ENCODE measurements at regions not wholly inside any gene's neighbourhood (a gene's known extent, or its start where the extent isn't known, plus 50 kb on each side); places are given as distances from the start of the nearest gene placed in this dataset.
"Not testable (repeated sequence)": the region's sequence is repeated elsewhere in the genome, so short reads cannot be mapped to it uniquely, and the experiment has no call there.

DNA sequence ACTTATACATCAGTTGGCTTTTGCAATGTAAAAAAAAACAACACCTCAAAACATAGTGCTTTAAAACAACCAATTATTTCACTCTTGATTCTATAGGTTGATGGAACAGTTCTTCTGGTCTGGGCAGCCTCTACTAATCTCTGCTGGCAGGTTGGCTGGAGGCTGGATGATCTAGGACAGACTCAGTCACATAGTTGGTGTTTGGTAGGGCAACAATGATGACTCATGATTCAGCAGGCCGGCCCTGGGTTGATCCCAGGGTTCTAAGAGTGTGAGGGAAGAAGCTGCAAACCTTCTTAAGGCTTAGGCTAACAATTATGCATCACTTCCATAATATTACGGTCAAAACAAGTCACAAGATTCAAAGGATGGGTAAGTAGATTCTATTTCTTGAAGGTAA is 558.2 kb downstream of the ZNF674 start:
- H3K9me3 ChIP-seq (ENCODE audit: low read depth), result peaks cover 6% of the 10 kb centered on the region
- no peak for TF ChIP-seq EZH2 (IDR thresholded peaks at IDR 0.05)
- TF ChIP-seq EZH2phosphoT487 (IDR thresholded peaks at IDR 0.05), result no peak
- TF ChIP-seq, protein P1, sequence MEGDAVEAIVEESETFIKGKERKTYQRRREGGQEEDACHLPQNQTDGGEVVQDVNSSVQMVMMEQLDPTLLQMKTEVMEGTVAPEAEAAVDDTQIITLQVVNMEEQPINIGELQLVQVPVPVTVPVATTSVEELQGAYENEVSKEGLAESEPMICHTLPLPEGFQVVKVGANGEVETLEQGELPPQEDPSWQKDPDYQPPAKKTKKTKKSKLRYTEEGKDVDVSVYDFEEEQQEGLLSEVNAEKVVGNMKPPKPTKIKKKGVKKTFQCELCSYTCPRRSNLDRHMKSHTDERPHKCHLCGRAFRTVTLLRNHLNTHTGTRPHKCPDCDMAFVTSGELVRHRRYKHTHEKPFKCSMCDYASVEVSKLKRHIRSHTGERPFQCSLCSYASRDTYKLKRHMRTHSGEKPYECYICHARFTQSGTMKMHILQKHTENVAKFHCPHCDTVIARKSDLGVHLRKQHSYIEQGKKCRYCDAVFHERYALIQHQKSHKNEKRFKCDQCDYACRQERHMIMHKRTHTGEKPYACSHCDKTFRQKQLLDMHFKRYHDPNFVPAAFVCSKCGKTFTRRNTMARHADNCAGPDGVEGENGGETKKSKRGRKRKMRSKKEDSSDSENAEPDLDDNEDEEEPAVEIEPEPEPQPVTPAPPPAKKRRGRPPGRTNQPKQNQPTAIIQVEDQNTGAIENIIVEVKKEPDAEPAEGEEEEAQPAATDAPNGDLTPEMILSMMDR (IDR thresholded peaks at IDR 0.05), result no peak
- no peak for DNase-seq (ENCODE audit: low spot score)

DNA sequence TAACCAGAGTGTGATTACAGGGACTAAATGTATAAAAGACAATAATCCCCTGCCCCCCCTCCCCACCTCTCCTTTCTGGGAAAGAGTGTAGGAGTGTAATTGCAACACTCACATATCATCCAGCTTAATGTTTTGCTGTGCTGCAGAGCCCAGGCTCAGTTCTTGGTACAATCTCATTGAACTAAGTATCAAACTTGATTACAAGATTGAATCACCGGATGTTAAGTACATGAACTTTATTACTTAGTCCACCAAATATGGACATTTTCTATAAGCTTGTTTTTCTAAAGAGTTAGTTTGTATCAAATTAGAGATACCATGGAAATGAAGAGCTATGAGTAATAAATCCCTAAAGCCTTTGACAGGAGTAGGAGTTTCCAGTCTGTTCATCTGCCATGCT is 559.1 kb downstream of the ZNF674 start:
- Histone ChIP-seq H4K20me1 (ENCODE audit: low read depth) (no peaks in the 10 kb centered on the region), H3K4me3 (no peak overlapping the region), H3F3A (ENCODE audit: low read depth) (no peaks in the 10 kb centered on the region), H3K27ac (no peak overlapping the region), H3K4me1 (no peaks in the 10 kb centered on the region), H3K27me3 (no peaks in the 10 kb centered on the region), H3K36me3 (no peaks in the 10 kb centered on the region), H3K9me3 (ENCODE audit: low read depth) (peaks cover 6% of the 10 kb centered on the region), H3K4me2 (no peak overlapping the region), H3K9ac (no peak overlapping the region), H2AFZ (replicated peaks) (no peak overlapping the region), H3K79me2 (ENCODE audit: low read depth) (no peaks in the 10 kb centered on the region)
- Mint-ChIP-seq H3K27me3 (ENCODE audit: insufficient read depth, low read depth) (peaks cover 2% of the 10 kb centered on the region), H3K36me3 (no peaks in the 10 kb centered on the region), H3K4me3 (no peak overlapping the region), H3K27ac (no peak overlapping the region), H3K9me3 (peaks cover 12% of the 10 kb centered on the region), H3K4me1 (no peaks in the 10 kb centered on the region)
- DNase-seq (ENCODE audit: low spot score), result no peak
- TF ChIP-seq EZH2phosphoT487 (IDR thresholded peaks at IDR 0.05), result no peak
- TF ChIP-seq EZH2 (IDR thresholded peaks at IDR 0.05), result no peak
- TF ChIP-seq, protein P1 (IDR thresholded peaks at IDR 0.05), result no peak

More for the DNA sequence above, 558.2 kb downstream of the ZNF674 start:
- Histone ChIP-seq H3K4me3 (no peak overlapping the region), H3K36me3 (no peaks in the 10 kb centered on the region), H3K4me1 (no peaks in the 10 kb centered on the region), H2AFZ (replicated peaks) (no peak overlapping the region), H3K4me2 (no peak overlapping the region), H3K27ac (no peak overlapping the region), H3K79me2 (ENCODE audit: low read depth) (no peaks in the 10 kb centered on the region), H3K9ac (no peak overlapping the region), H3F3A (ENCODE audit: low read depth) (no peaks in the 10 kb centered on the region), H3K27me3 (no peaks in the 10 kb centered on the region), H4K20me1 (ENCODE audit: low read depth) (no peaks in the 10 kb centered on the region)
- Mint-ChIP-seq H3K4me3 (no peak overlapping the region), H3K36me3 (no peaks in the 10 kb centered on the region), H3K9me3 (peaks cover 12% of the 10 kb centered on the region), H3K27ac (no peak overlapping the region), H3K27me3 (ENCODE audit: insufficient read depth, low read depth) (peaks cover 2% of the 10 kb centered on the region), H3K4me1 (no peaks in the 10 kb centered on the region)

DNA sequence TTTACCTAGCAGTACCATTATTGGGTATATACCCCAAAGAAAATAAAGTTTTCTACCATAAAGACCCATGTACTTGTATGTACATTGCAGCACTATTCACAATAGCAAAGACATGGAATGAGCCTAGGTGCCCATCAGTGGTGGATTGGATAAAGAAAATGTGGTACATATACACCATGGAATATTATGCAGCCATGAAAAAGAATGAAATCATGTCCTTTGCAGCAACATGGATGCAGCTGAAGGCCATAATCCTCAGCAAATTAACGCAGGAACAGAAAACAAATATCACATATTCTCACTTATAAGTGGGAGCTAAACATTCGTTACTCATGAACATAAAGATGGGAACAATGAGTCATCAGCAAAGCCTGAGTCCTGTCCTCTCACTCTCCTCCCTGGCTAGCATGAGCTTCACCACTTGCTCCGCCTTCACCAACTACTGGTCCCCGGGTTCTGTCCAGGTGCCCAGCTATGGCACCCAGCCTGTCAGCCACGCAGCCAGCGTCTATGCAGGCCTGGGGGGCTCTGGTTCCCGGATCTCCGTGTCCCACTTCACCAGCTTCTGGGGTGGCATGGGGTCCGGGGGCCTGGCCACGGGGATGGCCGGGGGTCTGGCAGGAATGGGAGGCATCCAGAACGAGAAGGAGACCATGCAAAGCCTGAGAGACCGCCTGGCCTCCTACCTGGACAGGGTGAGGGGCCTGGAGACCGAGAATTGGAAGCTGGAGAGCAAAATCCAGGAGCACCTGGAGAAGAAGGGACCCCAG is 562.1 kb downstream of the ZNF674 start:
- not testable (repeated sequence) for H3K4me1 ChIP-seq; H3K79me2 ChIP-seq (ENCODE audit: low read depth); H3K27ac Mint-ChIP-seq; H3K4me1 Mint-ChIP-seq; H3K9ac ChIP-seq; H3K36me3 ChIP-seq; H3K27me3 Mint-ChIP-seq (ENCODE audit: insufficient read depth, low read depth); H3K9me3 ChIP-seq (ENCODE audit: low read depth); H3K4me2 ChIP-seq; DNase-seq (ENCODE audit: low spot score); H3F3A ChIP-seq (ENCODE audit: low read depth); H2AFZ ChIP-seq (replicated peaks); H4K20me1 ChIP-seq (ENCODE audit: low read depth); H3K27ac ChIP-seq; H3K36me3 Mint-ChIP-seq; H3K27me3 ChIP-seq; H3K4me3 Mint-ChIP-seq; H3K4me3 ChIP-seq
- H3K9me3 Mint-ChIP-seq, result peaks cover 11% of the 10 kb centered on the region

DNA sequence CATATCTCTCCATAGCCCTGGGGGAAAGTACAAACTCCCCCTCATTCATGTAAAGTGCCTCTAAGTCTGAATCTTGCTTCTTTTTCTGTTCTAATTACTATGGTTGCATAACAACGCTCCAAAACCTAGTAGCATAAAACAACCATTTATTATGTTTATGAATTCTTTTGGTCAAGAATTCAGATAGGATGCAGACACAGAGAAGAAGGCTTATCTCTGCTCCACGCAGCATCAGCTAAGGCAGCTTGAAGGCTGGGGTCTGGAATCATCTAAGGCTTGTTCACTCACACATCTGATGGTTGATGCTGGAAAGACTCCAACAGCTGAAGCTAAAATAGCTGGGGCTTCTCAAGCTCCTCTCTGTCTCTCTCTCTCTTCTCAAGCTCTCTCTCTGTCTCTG is 564.5 kb downstream of the ZNF674 start:
- no peak overlapping the region for H3K4me2 ChIP-seq
- H3K4me3 Mint-ChIP-seq, result no peak overlapping the region
- H3K36me3 ChIP-seq, result no peaks in the 10 kb centered on the region
- H3K79me2 ChIP-seq (ENCODE audit: low read depth), result no peaks in the 10 kb centered on the region
- no peaks in the 10 kb centered on the region for H3K36me3 Mint-ChIP-seq
- H3K9ac ChIP-seq, result no peak overlapping the region
- no peak for TF ChIP-seq EZH2 (IDR thresholded peaks at IDR 0.05)
- TF ChIP-seq, protein P1 (IDR thresholded peaks at IDR 0.05), result no peak
- no peak for TF ChIP-seq EZH2phosphoT487 (IDR thresholded peaks at IDR 0.05)
- peaks cover 3% of the 10 kb centered on the region for H3K27me3 Mint-ChIP-seq (ENCODE audit: insufficient read depth, low read depth)
- no peaks in the 10 kb centered on the region for H4K20me1 ChIP-seq (ENCODE audit: low read depth)
- H3K4me1 Mint-ChIP-seq, result peaks cover 3% of the 10 kb centered on the region
- peaks cover 6% of the 10 kb centered on the region for H3K9me3 ChIP-seq (ENCODE audit: low read depth)
- no peak overlapping the region for H3K27ac ChIP-seq
- H3K4me3 ChIP-seq, result no peak overlapping the region
- DNase-seq (ENCODE audit: low spot score), result no peak
- H3K27ac Mint-ChIP-seq, result no peak overlapping the region
- no peaks in the 10 kb centered on the region for H3K27me3 ChIP-seq
- no peak overlapping the region for H2AFZ ChIP-seq (replicated peaks)
- H3K9me3 Mint-ChIP-seq, result peaks cover 12% of the 10 kb centered on the region
- no peaks in the 10 kb centered on the region for H3F3A ChIP-seq (ENCODE audit: low read depth)
- peaks cover 11% of the 10 kb centered on the region for H3K4me1 ChIP-seq

Data from neural progenitor cell (in vitro differentiated cells).